Mammary epithelial cell (primary cell): ENCODE measurements at regions not wholly inside any gene's neighbourhood (a gene's known extent, or its start where the extent isn't known, plus 50 kb on each side); places are given as distances from the start of the nearest gene placed in this dataset.

ENCODE experiments used
- CTCF ChIP-seq, 2 donors: IDR thresholded peaks in 1 of 2; conservative IDR thresholded peaks in 1 of 2; 2 replicates each; pipeline ENCODE4 v1.5.1; 2011 to 2012; ENCODE audit warnings: inconsistent platforms in 2 of 2, low read length in 2 of 2, mild to moderate bottlenecking in 2 of 2, control low read depth in 1 of 2, low read depth in 1 of 2; ENCODE audit not compliant: insufficient read depth in 1 of 2; ENCODE audit errors: extremely low read depth in 1 of 2
- EZH2 ChIP-seq: IDR thresholded peaks from 2 replicates; pipeline ENCODE4 v1.6.1; 2012; ENCODE audit warnings: low read length, inconsistent platforms, borderline replicate concordance

- TF ChIP-seq CTCF (conservative IDR thresholded peaks at IDR 0.05 in 1 of 2, IDR thresholded peaks at IDR 0.05 in 1 of 2; ENCODE audit: extremely low read depth in 1 of 2, insufficient read depth in 1 of 2, low read depth in 1 of 2, low read length in 2 of 2) (peak in 1 of 2 donors; percentile 15), EZH2 (no peak)
Measured at GRCh38 chr3:23698652-23699313, 107.0 kb upstream of the UBE2E1 start.
